GM21786 (cell line): ENCODE measurements at regions not wholly inside any gene's neighbourhood (a gene's known extent, or its start where the extent isn't known, plus 50 kb on each side); places are given as distances from the start of the nearest gene placed in this dataset.
"Not testable (repeated sequence)": the region's sequence is repeated elsewhere in the genome, so short reads cannot be mapped to it uniquely, and the experiment has no call there.

Source experiments
- ATAC-seq: cut with Tn5 transposase; IDR thresholded peaks from one replicate; pipeline ENCODE4 v1.9.1; 2021; ENCODE audit not compliant: unreplicated experiment

DNA sequence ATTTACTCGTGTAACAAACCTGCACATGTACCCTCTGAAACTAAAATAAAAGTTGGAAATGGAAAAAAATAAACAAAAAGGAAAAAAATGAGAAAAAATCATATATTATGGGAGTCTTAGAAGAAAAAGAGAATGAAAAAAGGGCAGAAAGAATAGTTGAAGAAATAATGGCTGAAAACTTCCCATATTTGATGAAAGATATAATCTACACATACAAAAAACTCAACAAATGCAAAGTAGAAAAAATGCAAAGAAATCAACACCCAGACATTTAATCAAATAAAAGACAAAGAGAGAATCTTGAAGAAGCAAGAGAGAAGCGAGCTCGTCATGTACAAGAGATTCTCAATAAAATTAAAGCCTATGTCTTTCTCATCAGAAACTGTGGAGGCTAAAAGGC is 73.8 kb downstream of the SLC25A46 start:
- no peak for ATAC-seq

DNA sequence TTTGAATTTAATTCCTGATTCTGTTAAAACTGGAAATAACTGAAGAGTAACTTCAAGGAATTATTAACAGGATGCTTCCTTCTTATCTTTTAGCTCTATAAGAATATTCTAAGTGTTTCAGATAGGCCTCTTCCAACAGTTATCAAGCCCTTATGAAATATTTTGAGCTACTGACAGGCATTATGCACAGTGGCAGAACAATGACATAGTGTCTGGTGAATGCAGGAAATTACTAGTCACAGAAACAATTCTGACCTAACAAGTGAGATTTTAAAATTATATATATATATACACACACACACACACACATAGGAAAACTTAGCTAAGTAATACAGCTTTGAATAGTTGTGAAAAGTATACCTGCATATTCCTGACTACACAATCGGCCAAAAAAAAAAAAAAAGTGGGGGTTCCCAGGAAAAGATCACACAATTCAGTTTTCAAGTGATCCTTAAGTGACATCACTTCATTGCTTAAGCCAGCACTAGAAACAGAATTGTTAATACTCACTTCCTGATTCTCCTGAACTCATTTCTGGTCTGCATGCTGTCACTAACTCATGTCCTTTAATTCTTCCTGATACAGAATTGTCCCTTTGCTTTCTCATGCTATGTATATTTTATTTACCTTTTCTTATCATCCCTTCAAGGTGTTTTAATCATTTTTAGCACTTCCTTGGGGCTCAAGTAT is 77.3 kb downstream of the SLC25A46 start:
- no peak for ATAC-seq

DNA sequence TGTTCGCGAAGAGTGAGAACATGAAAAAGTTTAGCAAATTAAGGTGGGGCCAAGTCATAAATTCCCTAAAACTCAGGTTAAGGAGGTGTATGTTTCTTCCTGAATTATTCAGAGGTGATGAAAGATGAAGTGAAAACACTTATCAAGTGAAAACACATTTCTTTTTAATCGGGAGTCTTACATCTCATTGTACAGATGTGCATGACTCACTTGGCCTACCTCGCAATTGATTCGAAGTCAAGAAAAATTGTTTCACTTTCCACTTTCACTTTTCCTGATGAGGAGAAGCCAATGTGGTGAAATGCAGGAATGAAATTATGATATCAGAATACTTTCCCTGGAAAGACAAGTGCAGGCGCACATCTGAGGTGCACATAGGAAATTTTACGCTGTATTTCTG is 78.7 kb downstream of the SLC25A46 start:
- ATAC-seq: no peak

DNA sequence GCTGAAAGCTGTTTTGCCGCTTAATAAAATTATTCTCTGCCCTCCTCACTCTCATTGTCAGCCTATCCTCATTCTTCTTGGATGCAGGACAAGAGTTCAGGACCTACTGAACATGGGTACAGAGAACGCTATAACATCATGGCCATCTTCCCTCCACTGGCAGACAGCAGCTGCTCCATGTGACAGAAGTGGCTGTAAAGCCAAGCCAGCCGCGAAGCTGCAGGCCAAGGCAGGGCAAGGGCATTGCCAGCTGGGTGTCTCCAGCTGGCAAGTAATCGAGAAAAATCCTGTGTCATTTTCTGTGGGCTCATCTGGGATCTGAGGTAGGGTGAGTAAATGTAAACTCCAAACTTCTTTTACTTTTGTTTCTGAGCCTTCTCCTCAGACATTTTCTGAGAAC is 84.8 kb downstream of the SLC25A46 start:
- no peak for ATAC-seq

DNA sequence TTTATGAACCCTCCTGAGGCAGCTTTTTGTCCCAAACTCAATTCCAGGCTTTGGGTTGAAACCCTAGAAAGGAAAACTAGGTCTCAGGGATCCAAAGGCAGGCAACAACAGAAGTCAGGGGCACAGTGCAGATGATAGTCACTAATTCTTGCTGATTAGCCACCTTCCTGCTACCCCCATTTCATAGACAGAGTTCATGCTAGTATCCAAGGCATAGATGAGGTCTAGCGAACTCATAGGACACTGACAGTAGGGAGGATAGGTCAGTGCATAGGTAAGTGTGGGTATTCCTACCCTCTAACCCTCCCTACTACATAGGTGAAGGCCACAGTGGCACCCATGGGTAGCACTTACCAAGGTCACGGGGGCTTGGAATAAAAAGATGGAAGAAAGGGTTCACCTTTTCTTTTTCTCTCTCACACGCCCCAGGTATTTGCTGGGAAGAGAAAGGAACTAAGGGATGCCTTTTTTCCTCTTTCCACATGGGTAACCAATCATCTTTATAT is 86.2 kb downstream of the SLC25A46 start:
- no peak for ATAC-seq

DNA sequence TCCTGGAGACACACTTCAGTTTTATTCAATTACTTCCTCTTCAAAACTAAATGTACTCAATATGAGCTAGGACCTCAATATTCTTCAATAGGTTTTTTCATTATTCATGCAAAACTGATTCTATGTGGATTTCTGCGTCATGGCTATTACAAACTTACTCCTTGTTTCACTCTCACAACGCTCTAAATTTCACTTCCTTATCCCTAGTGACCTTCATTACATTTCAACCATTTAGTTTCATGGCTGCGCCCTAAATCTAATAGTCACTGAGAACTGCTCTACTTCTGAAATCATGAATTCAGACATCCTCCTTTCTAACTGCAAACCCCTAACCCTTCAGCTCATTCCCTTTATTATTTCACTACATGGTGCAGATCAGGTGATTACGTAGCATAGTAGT is 93.9 kb downstream of the SLC25A46 start:
- ATAC-seq: no peak

DNA sequence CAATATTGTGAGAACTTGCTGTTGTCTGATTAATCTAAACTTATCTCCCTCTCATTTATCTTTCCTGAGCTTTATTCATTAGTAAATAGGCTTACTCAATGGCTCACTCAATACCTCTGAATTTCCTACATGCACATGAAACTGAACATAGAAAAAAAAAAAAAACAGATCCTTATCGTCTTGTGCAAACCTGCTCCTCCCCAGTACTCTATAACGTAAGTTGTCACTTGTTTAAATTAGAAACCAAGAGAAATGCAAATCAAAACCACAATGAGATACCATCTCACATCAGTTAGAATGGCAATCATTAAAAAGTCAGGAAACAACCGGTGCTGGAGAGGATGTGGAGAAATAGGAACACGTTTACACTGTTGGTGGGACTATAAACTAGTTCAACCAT is 96.1 kb downstream of the SLC25A46 start:
- not testable (repeated sequence) for ATAC-seq

DNA sequence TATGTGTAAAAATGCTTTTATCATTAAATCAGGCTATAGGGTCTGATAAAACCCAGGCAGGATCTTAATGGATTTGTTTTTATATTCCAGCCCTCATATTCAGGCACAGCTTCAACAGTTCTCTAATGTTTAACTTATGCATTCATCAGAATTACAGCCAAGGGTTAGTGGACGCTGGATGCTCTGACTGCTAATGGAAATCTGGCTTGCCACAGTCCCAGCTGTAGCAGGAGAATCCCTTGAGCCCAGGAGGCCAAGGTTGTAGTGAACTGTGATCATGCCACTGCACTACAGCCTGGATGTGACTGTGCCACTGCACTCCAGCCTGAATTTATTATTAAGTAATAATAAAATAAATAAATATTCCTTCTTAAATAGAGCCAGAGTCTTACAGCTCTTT is 98.0 kb downstream of the SLC25A46 start:
- ATAC-seq: no peak

DNA sequence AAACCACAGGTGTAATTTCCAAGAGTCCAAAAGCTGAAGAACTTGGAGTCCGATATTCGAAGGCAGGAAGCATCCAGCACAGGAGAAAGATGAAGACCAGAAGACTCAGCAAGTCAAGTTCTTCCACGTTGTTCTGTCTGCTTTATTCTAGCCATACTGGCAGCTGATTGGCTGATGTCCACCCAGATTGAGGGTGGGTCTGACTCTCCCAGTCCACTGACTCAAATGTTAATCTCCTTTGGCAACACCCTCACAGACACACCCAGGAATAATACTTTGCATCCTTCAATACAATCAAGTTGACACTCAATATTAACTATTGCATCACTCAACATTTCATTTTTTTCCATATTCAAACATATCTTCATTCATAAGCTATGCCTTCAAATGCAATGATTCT is 99.5 kb downstream of the SLC25A46 start:
- ATAC-seq: not testable (repeated sequence)

DNA sequence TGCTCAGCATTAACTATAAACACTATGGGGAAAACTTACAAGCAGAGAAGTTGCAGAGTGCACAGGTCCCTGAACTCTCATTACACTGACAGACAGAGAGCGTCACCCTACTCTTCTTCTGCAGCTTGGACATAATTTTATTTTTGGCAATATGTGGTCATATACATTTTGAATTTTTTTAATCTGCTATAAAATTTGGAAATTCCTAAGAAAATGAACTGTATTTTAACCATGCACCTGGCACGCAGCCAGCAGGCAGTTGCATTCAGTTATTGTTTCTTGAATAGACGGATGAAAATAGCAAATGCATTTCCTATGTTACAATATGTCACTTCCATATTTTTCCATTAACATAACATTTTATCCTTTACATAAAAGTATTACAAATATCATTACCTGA is 100.2 kb downstream of the SLC25A46 start:
- ATAC-seq: no peak

DNA sequence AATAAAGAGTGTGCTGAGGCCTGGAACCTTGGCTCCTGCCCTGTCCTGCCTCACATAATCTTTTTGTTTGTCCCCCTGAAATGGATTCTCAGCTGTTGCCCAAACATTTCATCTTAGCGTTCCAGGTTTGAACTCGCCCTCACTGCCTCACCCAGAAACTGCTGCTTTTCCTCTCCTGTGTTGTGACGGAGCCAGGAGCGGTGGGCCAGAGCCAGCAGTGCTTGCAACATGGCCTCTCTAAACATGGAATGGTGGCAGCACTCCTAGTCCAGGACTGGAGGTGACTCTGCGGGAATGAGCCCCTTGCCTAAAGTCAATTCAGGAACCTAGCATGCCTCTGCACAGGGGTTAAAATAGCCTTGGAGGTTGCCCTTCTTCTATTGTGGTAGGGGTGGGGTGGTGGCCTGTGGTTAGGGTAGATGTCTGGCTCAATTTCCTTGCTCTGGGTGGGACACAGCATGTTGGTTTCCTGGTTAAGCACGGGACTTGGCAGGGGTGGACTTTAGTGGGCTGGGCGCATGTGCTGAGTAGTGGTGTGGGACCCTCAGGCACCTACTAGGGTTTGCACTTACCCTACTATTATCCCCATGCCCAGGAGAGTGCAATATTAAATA is 101.6 kb downstream of the SLC25A46 start:
- ATAC-seq: no peak

DNA sequence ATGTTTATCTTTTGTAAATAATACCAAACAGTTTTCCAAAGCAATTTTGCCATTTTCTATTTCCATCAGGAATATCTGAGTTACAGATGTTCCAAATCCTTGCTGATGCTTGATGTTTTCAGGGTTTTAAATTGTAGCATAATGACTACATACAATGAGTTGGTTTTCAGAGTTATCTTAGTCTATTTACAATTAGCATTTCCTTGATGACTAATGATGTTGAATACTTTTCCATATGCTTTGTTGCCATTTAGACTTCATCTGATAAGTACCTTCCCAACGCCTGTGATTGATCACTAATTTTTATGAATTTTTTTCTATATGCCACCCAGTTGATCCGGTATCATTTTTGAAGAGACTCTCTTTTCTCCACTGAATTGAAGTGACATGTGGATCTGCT is 102.3 kb downstream of the SLC25A46 start:
- ATAC-seq: no peak

DNA sequence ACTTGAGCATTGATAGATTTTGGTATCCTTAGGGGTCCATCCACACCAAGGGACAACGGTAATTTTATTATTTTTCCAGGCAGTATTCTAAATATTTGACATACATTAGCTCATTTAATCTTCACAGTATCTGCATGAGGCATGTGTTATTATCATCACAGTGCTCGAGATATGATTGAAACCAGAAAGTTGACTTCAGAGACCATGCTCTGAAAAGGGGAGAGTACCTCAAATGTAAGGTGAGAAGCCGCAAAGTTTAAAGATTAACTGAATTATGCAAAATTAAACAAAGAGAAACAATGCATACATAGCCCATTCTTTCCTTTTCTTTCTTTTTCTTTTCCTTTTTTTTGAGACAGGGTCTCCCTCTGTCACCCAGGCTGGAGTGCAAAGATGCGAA is 104.1 kb downstream of the SLC25A46 start:
- peak; percentile 59 for ATAC-seq

DNA sequence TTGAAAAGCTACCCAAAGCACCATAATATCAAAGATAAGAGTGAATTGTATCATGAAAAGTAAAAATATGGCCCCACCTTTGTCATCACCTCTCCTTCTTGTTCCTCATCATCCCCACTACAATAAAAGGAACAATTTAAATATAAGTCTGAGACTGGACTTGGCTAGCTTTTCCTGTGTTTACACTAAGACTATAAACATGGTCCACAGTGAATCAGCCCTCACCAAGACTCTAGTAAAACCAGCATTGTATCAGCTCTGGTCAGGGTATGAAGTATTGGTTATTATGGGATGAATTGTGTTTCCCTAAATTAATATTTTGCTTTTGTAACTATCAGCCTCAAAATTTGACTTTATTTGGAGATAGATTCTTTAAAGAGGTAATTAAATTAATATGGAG is 105.4 kb downstream of the SLC25A46 start:
- ATAC-seq: no peak

DNA sequence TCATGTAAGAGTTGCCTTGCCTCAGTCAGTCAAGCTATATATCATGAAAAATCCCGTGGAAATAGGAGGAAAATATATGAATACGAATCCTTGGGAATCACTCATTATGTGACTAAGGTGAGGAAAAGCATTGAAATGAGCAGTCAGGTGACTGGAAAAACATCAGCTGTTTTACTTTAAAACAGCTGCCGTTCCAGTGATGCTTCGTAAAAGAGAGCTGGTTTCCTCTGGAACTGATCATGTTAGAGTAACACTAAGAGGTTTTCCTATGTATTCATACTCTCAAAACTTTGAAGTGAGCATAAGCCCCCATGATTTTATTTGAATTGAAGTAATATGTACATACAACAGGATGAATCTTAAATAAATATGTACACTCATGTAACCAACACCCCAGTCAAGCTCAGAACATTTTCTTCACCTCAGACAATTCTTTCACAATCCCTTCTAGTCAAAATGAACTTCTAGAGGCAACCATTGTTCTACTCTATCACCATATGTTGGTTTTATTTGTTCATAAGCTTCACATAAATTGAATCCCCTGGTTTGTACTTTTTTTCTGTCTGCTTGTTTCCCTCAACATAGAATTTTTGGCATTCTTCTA is 107.7 kb downstream of the SLC25A46 start:
- no peak for ATAC-seq

DNA sequence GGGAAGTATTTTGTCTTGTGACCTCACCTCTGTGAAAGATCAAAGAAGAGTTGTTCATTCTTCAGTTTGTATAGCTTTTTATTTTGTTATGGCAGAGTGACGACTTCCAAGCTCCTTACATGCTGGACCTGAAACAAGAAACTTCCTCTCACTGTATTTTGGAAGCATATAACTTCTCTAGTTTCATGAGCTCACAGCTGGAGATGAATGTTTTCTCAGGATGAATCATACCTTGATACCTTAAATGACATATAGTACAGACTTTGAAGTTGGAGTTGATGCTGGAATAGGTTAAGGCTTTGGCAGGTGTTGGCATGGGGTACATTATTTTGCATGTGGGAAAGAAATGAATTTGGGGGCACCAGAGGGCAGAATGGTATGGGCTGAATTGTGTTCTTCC is 112.5 kb downstream of the SLC25A46 start:
- no peak for ATAC-seq

DNA sequence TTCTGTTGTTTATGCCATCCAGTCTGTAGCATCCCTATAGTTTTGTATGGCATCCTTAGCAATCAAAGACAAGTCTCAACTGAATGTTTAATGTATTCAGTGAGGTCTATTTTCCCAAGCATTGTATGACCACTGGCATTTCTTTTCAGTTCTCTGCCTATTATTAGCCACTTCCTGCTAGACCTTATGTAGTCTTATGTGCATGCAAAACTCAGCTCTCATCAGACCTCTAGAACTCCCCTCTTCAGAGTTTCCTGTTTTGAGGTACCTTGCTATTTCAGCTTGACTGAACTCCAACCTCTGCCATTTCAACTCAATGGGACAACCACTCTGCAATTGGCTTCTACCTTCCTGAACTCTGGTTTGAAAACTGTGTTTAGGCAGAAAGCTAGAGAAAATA is 113.2 kb downstream of the SLC25A46 start:
- ATAC-seq: peak; percentile 96

DNA sequence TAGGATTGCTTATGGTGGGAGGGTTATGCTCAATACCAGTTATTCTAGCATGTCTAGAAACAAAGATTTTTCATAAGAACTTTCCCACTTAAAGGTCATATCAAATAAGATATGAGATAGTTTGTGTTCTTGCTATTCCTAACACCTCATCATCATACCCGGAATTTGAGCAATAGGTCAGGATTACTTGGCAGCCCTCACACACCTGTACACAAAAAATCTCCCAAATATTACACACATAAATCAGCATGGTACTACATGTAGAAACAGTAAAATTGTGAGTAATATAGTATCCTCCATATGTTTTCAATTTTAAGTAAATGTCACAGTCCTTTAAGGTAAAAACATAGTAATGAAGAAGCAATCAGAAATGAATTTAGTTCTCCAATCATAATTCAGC is 113.7 kb downstream of the SLC25A46 start:
- ATAC-seq: no peak

DNA sequence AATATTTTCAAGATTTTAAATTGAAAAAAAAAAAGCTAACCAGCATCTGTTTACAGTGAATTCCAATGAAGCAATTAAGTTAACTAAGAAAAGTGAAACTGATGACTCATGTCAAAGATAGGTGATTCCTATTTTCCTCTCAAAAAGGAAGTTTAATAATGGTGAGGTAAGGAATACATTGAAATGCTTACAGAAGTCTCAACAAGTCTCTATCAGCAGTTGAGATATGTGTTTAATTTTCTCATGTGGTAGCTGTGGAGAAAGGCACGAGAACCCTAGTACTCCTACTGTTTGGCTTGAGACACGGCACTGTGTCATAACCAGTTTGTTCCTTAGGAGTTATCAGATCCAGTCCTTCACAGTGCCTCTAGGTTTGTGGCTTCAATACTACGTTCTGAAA is 114.5 kb downstream of the SLC25A46 start:
- no peak for ATAC-seq

DNA sequence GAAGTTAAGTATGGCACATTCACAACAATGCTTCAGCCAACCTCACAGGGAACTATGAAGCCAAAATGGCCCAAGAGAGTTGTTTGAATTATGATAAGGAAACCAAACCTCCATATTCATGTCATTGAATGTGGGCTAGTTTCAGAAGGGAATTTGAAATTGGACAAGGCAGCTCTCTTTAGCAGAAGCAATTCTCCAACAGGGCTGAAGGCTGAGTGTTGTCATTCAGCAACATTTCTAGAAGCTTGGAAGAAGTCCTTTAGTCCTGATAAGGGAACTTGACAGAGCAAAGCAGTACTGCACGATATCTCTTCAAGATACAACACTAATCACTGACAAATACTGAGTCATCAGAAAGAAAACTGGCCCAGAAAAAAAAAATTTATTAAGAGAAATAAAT is 115.4 kb downstream of the SLC25A46 start:
- no peak for ATAC-seq

DNA sequence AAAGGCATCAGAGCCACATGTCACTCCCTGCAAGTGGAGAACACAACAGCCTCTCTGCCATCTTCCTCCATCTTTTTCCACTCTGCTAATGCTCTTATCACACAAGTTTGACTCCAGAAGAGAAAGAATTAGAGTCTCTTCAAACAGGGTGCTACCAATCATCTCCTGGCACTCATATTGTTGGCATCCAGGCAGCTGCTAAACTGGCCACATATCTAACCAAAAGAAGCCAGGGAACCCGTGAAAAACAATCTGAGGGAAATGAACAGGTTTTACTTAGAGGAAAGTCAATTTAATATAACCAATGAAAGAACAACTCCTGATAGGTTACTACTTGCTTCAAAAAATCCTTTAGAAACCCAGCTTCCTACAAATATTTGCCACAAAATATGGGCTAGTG is 117.2 kb downstream of the SLC25A46 start:
- ATAC-seq: no peak

DNA sequence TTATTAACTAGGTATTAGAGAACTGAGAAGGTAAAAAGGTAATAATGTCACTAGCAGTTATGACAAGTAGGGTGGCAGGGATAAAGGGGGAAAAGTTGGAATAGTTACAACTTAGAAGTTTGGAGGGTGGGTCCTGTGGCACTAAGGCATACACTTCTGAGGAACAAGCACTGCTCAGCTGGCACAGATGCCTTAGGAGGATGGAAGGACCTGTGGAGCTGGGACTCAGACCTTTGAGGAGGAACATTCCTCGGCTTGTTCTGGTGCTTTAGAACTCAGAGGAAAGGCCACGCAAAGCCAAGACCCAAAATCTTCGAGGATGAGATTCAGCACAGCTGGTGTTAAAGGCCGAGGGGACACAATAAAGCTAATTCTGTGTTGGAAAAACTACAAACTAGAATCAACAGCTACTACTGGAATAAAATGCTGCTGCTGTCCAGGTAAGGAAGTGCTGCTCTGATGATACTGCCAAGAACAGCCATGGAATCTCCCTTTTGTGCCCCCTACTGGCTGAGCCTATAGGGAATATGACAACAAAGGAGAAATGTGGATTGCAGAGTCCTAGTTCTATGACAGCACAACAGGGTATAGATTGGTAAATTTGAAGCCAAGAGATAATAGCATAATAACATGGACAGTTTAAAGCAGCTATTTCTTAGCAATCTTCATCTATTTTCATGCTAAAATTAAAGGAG is 126.7 kb downstream of the SLC25A46 start:
- peak; percentile 81 for ATAC-seq
